KOPT-K1 (cell line): ENCODE measurements at regions not wholly inside any gene's neighbourhood (a gene's known extent, or its start where the extent isn't known, plus 50 kb on each side); places are given as distances from the start of the nearest gene placed in this dataset.
"Not testable (repeated sequence)": the region's sequence is repeated elsewhere in the genome, so short reads cannot be mapped to it uniquely, and the experiment has no call there.

ENCODE experiments used
- H3K27ac ChIP-seq: fragments of 200-600 bp; sonication (generic); 2 replicates; pipeline ENCODE4 v1.5.1; 2016; ENCODE audit warnings: antibody characterized with exemption, mild to moderate bottlenecking, low read depth, low read length; ENCODE audit not compliant: poor library complexity, severe bottlenecking
- H3K36me3 ChIP-seq: fragments of 200-600 bp; sonication (generic); 2 replicates; pipeline ENCODE4 v1.5.1; 2017; ENCODE audit warnings: antibody characterized with exemption, mild to moderate bottlenecking, low read length, moderate library complexity; ENCODE audit not compliant: insufficient read depth
- H3K9me3 ChIP-seq: fragments of 200-600 bp; sonication (generic); 2 replicates; pipeline ENCODE4 v1.5.1; 2017; ENCODE audit warnings: antibody characterized with exemption, low read length, mild to moderate bottlenecking; ENCODE audit not compliant: insufficient read depth, poor library complexity, severe bottlenecking

GRCh38 chrY:7484455-7485285, 573.1 kb upstream of the AMELY start:
- H3K27ac ChIP-seq, H3K9me3 ChIP-seq, H3K36me3 ChIP-seq: not testable (repeated sequence)

DNA sequence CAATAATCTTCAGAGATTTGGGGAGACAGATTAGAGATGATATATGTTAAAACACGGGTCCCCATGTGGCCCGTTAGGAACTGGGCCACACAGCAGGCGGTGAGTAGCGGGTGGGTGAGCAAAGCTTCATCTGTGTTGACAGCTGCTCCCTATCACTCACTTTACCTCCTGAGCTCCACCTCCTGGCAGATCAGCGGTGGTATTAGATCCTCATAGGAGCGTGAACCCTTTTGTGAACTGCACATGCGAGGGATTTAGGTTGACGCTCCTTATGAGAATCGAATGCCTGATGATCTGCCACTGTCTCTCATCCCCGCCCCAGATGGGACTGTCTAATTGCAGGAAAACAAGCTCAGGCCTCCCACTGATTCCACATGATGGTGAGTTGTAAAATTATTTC, 560.4 kb upstream of the AMELY start:
- Histone ChIP-seq H3K9me3 (no peaks in the 10 kb centered on the region), H3K36me3 (no peaks in the 10 kb centered on the region), H3K27ac (no peak overlapping the region)

DNA sequence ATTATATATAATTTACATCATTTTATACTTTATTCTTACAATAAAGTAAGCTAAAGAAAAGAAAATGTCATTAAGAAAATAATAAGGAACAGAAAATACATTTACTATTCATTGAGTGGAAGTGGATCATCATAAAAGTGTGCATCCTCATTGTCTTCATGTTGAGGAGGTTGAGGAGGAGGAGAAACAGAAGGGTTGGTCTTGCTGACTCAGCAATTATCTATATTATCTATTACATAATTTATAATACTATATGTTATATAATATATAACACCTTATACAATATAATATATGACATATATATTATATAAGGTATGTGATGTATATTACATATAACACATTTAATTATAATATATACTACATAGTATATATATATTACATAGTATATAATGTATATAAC, 558.5 kb upstream of the AMELY start:
- Histone ChIP-seq H3K36me3 (no peaks in the 10 kb centered on the region), H3K27ac (no peak overlapping the region), H3K9me3 (no peaks in the 10 kb centered on the region)

- no peaks in the 10 kb centered on the region for H3K36me3 ChIP-seq
- H3K27ac ChIP-seq: no peak overlapping the region
- H3K9me3 ChIP-seq: no peaks in the 10 kb centered on the region
Measured at GRCh38 chrY:7468951-7469745, 557.6 kb upstream of the AMELY start.

DNA sequence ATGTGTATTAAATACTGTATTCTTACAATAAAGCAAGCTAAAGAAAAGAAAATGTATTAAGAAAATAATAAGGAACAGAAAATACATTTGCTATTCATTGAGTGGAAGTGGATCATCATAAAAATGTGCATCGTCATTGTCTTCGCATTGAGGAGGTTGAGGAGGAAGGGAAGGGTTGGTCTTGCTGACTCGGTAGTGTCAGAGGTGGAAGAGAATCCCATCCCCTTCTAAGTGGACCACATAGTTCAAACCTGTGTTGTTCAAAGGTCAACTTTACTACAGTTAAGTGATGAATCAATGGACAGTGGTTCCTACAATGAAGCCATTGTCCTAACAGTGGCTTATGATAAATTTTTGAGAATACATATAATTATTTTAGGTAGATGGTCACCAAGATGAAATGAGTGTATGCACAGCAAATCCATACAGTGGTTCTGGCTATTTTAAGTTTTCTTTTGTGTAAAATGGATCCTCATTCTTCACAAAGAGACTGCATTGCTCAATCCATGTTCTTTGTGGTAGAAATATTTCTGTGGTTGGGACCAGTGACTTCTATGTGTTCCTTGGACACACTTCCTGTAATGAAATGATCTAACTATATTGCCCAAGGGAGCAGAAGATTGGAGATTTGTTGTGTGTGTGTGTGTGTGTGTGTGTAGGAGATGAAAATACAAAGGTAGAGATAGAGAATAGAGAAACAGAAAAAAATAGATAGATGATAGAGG, 556.4 kb upstream of the AMELY start:
- H3K36me3 ChIP-seq: no peaks in the 10 kb centered on the region
- H3K9me3 ChIP-seq: no peaks in the 10 kb centered on the region
- H3K27ac ChIP-seq: no peak overlapping the region

- H3K27ac ChIP-seq: no peak overlapping the region
- H3K36me3 ChIP-seq: no peaks in the 10 kb centered on the region
- no peaks in the 10 kb centered on the region for H3K9me3 ChIP-seq
Measured at GRCh38 chrY:7465185-7465621, 553.7 kb upstream of the AMELY start.

DNA sequence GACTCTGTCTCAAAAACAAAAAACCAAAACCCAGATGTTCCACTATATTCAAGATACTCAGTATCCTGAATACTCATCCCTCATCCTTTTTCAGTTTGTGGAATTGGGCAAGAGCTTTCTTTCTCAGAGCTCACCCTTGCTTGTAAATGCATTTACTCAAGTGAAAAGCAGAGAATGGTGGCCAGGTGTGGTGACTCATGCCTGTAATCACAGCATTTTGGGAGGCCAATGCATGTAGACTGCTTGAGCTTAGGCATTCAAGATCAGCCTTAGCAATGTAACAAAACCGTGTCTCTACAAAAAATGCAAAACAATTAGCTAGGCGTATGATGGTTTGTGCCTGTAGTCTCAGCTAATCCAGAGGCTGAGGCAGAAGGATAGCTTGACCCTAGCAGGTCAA, 553.2 kb upstream of the AMELY start:
- Histone ChIP-seq H3K27ac (no peak overlapping the region), H3K36me3 (no peaks in the 10 kb centered on the region), H3K9me3 (no peaks in the 10 kb centered on the region)

DNA sequence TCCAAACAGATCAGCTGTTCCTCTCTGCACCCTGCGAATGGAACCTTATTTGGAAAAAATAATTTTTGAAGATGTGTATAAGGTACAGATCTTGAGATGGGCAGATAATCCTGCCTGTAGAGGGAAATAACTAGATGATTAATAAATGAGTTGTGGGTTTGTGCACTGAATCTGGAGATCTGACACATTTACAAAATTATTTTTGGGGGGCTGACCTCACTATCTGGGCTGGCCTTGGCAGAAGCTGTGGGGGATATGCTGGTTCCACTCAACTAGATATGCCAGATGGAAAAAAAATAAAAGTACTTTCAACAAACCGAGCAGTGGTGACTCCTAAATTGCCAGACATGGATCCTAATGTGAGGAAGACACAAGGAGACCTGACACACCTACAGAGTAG, 552.2 kb upstream of the AMELY start:
- no peaks in the 10 kb centered on the region for H3K9me3 ChIP-seq
- no peak overlapping the region for H3K27ac ChIP-seq
- H3K36me3 ChIP-seq: no peaks in the 10 kb centered on the region

- no peak overlapping the region for H3K27ac ChIP-seq
- no peaks in the 10 kb centered on the region for H3K36me3 ChIP-seq
- H3K9me3 ChIP-seq: no peaks in the 10 kb centered on the region
Measured at GRCh38 chrY:7463196-7463595, 551.6 kb upstream of the AMELY start.

- no peaks in the 10 kb centered on the region for H3K9me3 ChIP-seq
- no peak overlapping the region for H3K27ac ChIP-seq
- no peaks in the 10 kb centered on the region for H3K36me3 ChIP-seq
Measured at GRCh38 chrY:7462657-7463056, 551.1 kb upstream of the AMELY start.

GRCh38 chrY:7461873-7462525, 550.4 kb upstream of the AMELY start:
- no peaks in the 10 kb centered on the region for H3K36me3 ChIP-seq
- no peaks in the 10 kb centered on the region for H3K9me3 ChIP-seq
- H3K27ac ChIP-seq: no peak overlapping the region

- no peaks in the 10 kb centered on the region for H3K9me3 ChIP-seq
- no peaks in the 10 kb centered on the region for H3K36me3 ChIP-seq
- H3K27ac ChIP-seq: no peak overlapping the region
Measured at GRCh38 chrY:7459802-7460201, 548.2 kb upstream of the AMELY start.

DNA sequence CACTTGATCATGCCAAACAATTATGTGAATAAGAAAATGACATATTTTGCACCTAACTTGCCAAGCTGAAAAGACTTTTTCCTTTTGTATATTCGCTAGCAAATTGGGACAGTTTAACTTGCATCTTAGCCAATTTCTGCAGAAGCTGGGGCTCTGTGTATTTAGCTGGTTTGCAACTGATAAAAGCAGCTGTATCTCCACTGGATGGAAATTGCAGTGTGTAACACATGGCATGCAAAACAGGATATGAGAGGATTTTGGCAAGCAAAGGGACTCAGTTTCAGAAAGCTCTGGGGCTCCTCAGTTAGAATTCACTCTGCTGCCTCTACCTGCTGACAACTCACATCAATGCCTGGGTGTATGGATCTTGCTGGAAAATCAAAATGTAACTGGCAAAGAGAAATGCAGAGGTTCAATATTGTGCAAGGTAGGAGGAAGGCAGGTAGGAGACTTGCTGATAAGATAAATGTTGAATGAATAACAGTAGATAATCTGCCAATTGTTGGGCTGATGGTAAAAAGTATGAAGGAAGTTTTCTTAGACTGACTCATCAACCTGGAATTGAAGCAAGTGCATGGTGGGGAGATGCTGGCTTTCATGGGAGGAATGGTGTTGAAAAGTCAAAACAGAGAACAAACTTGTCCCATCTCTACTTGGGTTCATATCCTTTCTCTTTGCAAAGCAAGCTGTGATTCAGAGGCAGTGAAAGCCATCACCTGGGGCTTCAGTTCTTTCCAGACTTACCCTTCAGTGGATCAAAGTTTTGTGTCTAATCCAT, 546.9 kb upstream of the AMELY start:
- Histone ChIP-seq H3K27ac (no peak overlapping the region), H3K36me3 (no peaks in the 10 kb centered on the region), H3K9me3 (no peaks in the 10 kb centered on the region)

- Histone ChIP-seq H3K27ac (no peak overlapping the region), H3K9me3 (no peaks in the 10 kb centered on the region), H3K36me3 (no peaks in the 10 kb centered on the region)
Measured at GRCh38 chrY:7457286-7458015, 545.9 kb upstream of the AMELY start.
